Spleen (tissue), 7 donors: ENCODE measurements at regions not wholly inside any gene's neighbourhood (a gene's known extent, or its start where the extent isn't known, plus 50 kb on each side); places are given as distances from the start of the nearest gene placed in this dataset.

ENCODE experiments used
- POLR2A ChIP-seq, 3 donors: fragments of 450-650 bp; IDR thresholded peaks; one replicate each; pipeline ENCODE4 v1.5.1; 2017; ENCODE audit warnings: antibody characterized with exemption in 3 of 3, mild to moderate bottlenecking in 1 of 3
- POLR2AphosphoS5 ChIP-seq, 3 donors: sonication (generic); formaldehyde crosslinking; IDR thresholded peaks; one replicate each; pipeline ENCODE4 v1.5.1; 2017; ENCODE audit warnings: antibody characterized with exemption in 3 of 3
- TF ChIP-seq, protein P1 (sequence below), 11 experiments: fragments of 200-600 bp in 7 of 11; fragments of 450-650 bp in 4 of 11; sonication (generic) in 4 of 11; IDR thresholded peaks in 8 of 11; conservative IDR thresholded peaks in 3 of 11; 1 replicate in 7 of 11; 2 replicates in 4 of 11; pipeline versions ENCODE4 v1.4.0 to v1.8.0; 2016 to 2021; ENCODE audit warnings: antibody characterized with exemption in 11 of 11, inconsistent platforms in 4 of 11, mild to moderate bottlenecking in 1 of 11
- donor health status: DM: no; HTN: no; CAD: no; lungs with moderate emphysema.
- donor health status: DM: no; HTN: no; CAD: no.
- donor health status: DM: no; HTN: no; CAD: no.

DNA sequence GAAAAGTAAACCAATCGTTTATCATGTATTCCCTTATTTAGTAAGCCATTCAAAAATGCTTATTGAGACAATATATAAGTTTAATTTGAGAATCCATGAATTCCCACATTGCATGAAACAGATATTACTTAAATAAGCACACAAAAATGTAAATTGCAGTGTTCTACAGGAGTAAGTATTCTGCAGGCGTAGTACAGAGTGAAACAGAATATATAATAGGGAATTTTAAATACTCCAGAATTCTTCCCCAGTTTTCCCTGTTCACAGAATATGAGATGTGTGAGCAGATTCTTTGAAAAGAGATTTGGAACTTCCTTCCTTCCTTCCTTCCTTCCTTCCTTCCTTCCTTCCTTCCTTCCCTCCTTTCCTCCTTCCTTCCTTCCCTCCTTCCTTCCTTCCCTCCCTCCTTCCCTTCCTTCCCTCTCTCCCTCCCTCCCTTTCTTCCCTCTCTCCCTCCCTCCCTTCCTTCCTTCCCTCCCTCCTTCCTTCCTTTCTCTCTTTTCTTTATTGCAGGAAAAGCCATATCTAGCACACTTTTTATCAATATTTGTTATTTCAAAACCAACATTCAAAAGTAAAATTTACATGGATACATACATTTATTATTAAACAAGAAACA, 977.7 kb upstream of the LRRTM1 start:
- TF ChIP-seq, protein P1, sequence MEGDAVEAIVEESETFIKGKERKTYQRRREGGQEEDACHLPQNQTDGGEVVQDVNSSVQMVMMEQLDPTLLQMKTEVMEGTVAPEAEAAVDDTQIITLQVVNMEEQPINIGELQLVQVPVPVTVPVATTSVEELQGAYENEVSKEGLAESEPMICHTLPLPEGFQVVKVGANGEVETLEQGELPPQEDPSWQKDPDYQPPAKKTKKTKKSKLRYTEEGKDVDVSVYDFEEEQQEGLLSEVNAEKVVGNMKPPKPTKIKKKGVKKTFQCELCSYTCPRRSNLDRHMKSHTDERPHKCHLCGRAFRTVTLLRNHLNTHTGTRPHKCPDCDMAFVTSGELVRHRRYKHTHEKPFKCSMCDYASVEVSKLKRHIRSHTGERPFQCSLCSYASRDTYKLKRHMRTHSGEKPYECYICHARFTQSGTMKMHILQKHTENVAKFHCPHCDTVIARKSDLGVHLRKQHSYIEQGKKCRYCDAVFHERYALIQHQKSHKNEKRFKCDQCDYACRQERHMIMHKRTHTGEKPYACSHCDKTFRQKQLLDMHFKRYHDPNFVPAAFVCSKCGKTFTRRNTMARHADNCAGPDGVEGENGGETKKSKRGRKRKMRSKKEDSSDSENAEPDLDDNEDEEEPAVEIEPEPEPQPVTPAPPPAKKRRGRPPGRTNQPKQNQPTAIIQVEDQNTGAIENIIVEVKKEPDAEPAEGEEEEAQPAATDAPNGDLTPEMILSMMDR (IDR thresholded peaks at IDR 0.05 in 8 of 11, conservative IDR thresholded peaks at IDR 0.05 in 3 of 11) = no peak
- TF ChIP-seq POLR2A (IDR thresholded peaks at IDR 0.05) (no peak), POLR2AphosphoS5 (IDR thresholded peaks at IDR 0.05) (no peak)
